ENCODE measurements at regions not wholly inside any gene's neighbourhood (a gene's known extent, or its start where the extent isn't known, plus 50 kb on each side); places are given as distances from the start of the nearest gene placed in this dataset.

- H3K36me3 ChIP-seq: no peaks in the 10 kb centered on the region
- no peak for DNase-seq
- intact Hi-C loops (cut with DNase I): no loop called here
- H3K9me3 ChIP-seq: no peaks in the 10 kb centered on the region
- H3K4me1 ChIP-seq (ENCODE audit: insufficient read depth): no peaks in the 10 kb centered on the region
- TF ChIP-seq, protein P1, sequence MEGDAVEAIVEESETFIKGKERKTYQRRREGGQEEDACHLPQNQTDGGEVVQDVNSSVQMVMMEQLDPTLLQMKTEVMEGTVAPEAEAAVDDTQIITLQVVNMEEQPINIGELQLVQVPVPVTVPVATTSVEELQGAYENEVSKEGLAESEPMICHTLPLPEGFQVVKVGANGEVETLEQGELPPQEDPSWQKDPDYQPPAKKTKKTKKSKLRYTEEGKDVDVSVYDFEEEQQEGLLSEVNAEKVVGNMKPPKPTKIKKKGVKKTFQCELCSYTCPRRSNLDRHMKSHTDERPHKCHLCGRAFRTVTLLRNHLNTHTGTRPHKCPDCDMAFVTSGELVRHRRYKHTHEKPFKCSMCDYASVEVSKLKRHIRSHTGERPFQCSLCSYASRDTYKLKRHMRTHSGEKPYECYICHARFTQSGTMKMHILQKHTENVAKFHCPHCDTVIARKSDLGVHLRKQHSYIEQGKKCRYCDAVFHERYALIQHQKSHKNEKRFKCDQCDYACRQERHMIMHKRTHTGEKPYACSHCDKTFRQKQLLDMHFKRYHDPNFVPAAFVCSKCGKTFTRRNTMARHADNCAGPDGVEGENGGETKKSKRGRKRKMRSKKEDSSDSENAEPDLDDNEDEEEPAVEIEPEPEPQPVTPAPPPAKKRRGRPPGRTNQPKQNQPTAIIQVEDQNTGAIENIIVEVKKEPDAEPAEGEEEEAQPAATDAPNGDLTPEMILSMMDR (IDR thresholded peaks at IDR 0.05): no peak
- TF ChIP-seq POLR2A (IDR thresholded peaks at IDR 0.05): no peak
- TF ChIP-seq EP300 (IDR thresholded peaks at IDR 0.05): no peak
- no peaks in the 10 kb centered on the region for H3K27me3 ChIP-seq
- H3K27ac ChIP-seq: no peak overlapping the region
- H3K4me3 ChIP-seq: no peak overlapping the region
- WGBS, 3 donors: 87 to 97% (median 87%) methylated on average over 6 of the region's 6 CpGs
Measured at GRCh38 chr6:168181316-168181715, 102.3 kb upstream of the FRMD1 start.

DNA sequence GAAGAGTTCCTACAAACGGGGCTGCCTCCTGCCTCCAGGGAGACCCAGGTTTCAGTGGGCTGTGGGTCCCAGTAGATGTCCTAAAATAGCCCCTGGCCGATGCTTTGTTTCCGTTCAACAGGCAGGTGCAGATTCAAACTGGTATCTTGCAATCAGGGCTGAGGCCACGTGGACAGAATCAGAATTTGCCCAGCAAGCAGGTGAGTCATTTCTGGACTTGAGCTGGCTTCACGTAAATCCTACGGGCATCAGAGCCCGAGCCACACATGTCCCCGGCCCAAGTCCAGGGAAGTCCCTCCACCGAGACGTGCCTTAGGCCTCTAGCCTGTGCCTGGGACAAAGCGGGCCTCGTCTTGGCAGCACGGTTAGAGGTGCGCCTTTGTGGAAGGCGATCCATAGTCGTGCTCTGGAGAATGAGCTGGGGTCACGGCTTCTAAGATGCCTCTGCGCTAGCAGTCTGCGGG lies 101.6 kb upstream of the FRMD1 start:
- H3K27ac ChIP-seq: no peak overlapping the region
- TF ChIP-seq POLR2A (IDR thresholded peaks at IDR 0.05) (no peak), EP300 (IDR thresholded peaks at IDR 0.05) (no peak)
- TF ChIP-seq, protein P1 (IDR thresholded peaks at IDR 0.05): no peak
- H3K9me3 ChIP-seq: no peaks in the 10 kb centered on the region
- no peaks in the 10 kb centered on the region for H3K36me3 ChIP-seq
- no peaks in the 10 kb centered on the region for H3K27me3 ChIP-seq
- no peak overlapping the region for H3K4me3 ChIP-seq
- no peaks in the 10 kb centered on the region for H3K4me1 ChIP-seq (ENCODE audit: insufficient read depth)
- DNase-seq: peak in 1 of 5 donors; percentile 5
- 73 to 94% (median 93%) methylated on average over 19 of the region's 19 CpGs for WGBS, 3 donors
- intact Hi-C loops (cut with DNase I): no loop called here

GRCh38 chr6:168179702-168180382 lies 100.8 kb upstream of the FRMD1 start:
- Histone ChIP-seq H3K9me3 (no peaks in the 10 kb centered on the region), H3K27me3 (no peaks in the 10 kb centered on the region), H3K27ac (no peak overlapping the region), H3K4me3 (no peak overlapping the region), H3K4me1 (ENCODE audit: insufficient read depth) (no peaks in the 10 kb centered on the region), H3K36me3 (no peaks in the 10 kb centered on the region)
- peak in 1 of 5 donors; percentile 8 for DNase-seq
- intact Hi-C loops (cut with DNase I): no loop called here
- 91 to 93% (median 92%) methylated on average over 25 of the region's 25 CpGs for WGBS, 3 donors
- no peak for TF ChIP-seq EP300 (IDR thresholded peaks at IDR 0.05)
- TF ChIP-seq POLR2A (IDR thresholded peaks at IDR 0.05): no peak
- TF ChIP-seq, protein P1 (IDR thresholded peaks at IDR 0.05): no peak

DNA sequence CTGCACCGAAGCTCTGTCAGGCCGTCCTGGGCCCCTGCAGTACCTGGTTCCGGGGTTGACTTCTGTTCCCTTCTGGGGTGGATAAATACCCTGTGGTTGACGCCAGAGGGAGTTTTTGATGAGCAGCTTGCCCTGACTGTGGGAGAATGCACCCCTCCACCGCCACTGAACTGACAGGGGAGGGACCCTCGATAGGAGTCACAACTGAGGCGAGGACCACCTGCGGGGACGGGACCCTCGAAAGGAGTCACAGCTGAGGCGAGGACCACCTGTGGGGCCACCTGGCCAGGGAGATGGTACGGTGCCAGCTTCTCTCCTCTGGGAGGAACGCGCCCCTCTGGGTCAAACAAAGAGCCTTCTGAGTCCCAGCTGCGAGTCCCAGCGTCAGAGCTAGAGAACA lies 100.1 kb upstream of the FRMD1 start:
- peak in 1 of 5 donors; percentile 24 for DNase-seq
- 89 to 90% (median 89%) methylated on average over 16 of the region's 16 CpGs for WGBS, 3 donors
- Histone ChIP-seq H3K27ac (no peak overlapping the region), H3K4me3 (no peak overlapping the region), H3K9me3 (no peaks in the 10 kb centered on the region), H3K4me1 (ENCODE audit: insufficient read depth) (no peaks in the 10 kb centered on the region), H3K27me3 (no peaks in the 10 kb centered on the region), H3K36me3 (no peaks in the 10 kb centered on the region)
- intact Hi-C loops (cut with DNase I): no loop called here
- TF ChIP-seq EP300 (IDR thresholded peaks at IDR 0.05) (no peak), POLR2A (IDR thresholded peaks at IDR 0.05) (no peak)
- TF ChIP-seq, protein P1 (IDR thresholded peaks at IDR 0.05): no peak

Measured in ovary (tissue), 7 donors.